Stimulated activated CD4-positive, alpha-beta T cell treated with anti-CD3 and anti-CD28 coated beads, Interleukin-1b, Interleukin-23, amount 100 ng/mL, for 24 hours (primary cell): ENCODE measurements at regions not wholly inside any gene's neighbourhood (a gene's known extent, or its start where the extent isn't known, plus 50 kb on each side); places are given as distances from the start of the nearest gene placed in this dataset.

Source experiments
- DNase-seq, 4 experiments: peaks; one replicate each; pipeline ENCODE4 v3.0.0-alpha.2; 2020; ENCODE audit warnings: low read depth in 4 of 4, low spot score in 1 of 4

GRCh38 chr2:8628866-8629209 is 53.0 kb upstream of the ID2 start:
- DNase-seq: no peak

- no peak for DNase-seq
Measured at GRCh38 chr2:8629402-8629801, 52.5 kb upstream of the ID2 start.

- no peak for DNase-seq
Measured at GRCh38 chr2:8630676-8631464, 51.0 kb upstream of the ID2 start.

- no peak for DNase-seq
Measured at GRCh38 chr2:8631465-8632005, 50.3 kb upstream of the ID2 start.
